ENCODE measurements at regions not wholly inside any gene's neighbourhood (a gene's known extent, or its start where the extent isn't known, plus 50 kb on each side); places are given as distances from the start of the nearest gene placed in this dataset.
"Not testable (repeated sequence)": the region's sequence is repeated elsewhere in the genome, so short reads cannot be mapped to it uniquely, and the experiment has no call there.

DNA sequence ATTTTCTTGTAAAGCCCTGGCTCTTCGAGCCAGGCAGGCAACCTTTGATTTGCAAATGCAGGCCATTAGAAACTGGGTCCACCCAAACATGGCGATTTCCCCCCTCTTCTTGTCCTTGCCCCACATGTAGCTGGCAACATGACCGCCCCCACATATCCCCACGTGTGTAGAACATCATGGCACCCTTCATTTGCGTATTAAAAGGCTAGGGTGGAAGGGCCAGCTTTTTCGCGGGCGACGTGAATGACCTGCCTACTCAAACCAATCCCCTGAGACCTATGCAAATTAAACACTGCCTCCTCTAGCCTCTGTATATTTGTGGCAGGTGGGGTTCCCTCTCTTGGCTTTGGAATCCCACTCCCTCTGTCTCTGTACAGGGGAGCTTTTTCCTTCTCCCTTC, 107.0 kb upstream of the CLINT1 start:
- in situ Hi-C loops (cut with HindIII; ENCODE audit: low sequenced_read_pairs), result no loop called here

- in situ Hi-C loops (cut with HindIII; ENCODE audit: low sequenced_read_pairs), result no loop called here
These were observed 106.2 kb upstream of the CLINT1 start for GRCh38 chr5:157965040-157965678.

GRCh38 chr5:157963761-157964160, 104.8 kb upstream of the CLINT1 start:
- in situ Hi-C loops (cut with HindIII; ENCODE audit: low sequenced_read_pairs), result no loop called here

DNA sequence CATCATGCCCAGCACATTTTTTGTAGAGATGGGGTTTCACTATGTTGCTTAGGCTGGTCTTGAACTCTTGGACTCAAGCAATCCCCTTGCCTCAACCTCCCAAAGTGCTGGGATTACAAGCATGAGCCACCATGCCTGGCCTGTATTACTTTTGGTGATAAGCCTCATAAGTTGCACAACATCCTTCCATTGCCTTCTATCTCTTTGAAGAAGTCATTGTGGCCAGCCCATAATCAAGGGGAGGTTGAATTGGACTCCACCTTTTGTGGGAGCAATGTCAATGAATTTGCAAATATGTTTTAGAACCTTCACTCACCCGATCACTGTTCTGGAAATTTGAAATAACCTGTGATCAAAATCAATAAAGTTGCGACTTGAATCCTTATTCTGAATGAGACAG, 104.3 kb upstream of the CLINT1 start:
- in situ Hi-C loops (cut with HindIII; ENCODE audit: low sequenced_read_pairs), result no loop called here

GRCh38 chr5:157962686-157963085, 103.7 kb upstream of the CLINT1 start:
- in situ Hi-C loops (cut with HindIII; ENCODE audit: low sequenced_read_pairs), result not testable (repeated sequence)

GRCh38 chr5:157961896-157962590, 103.1 kb upstream of the CLINT1 start:
- in situ Hi-C loops (cut with HindIII; ENCODE audit: low sequenced_read_pairs), result no loop called here

GRCh38 chr5:157961176-157961575, 102.2 kb upstream of the CLINT1 start:
- in situ Hi-C loops (cut with HindIII; ENCODE audit: low sequenced_read_pairs), result no loop called here

GRCh38 chr5:157959370-157959769, 100.4 kb upstream of the CLINT1 start:
- in situ Hi-C loops (cut with HindIII; ENCODE audit: low sequenced_read_pairs), result no loop called here

- in situ Hi-C loops (cut with HindIII; ENCODE audit: low sequenced_read_pairs), result no loop called here
These were observed 97.4 kb upstream of the CLINT1 start for GRCh38 chr5:157956271-157956885.

DNA sequence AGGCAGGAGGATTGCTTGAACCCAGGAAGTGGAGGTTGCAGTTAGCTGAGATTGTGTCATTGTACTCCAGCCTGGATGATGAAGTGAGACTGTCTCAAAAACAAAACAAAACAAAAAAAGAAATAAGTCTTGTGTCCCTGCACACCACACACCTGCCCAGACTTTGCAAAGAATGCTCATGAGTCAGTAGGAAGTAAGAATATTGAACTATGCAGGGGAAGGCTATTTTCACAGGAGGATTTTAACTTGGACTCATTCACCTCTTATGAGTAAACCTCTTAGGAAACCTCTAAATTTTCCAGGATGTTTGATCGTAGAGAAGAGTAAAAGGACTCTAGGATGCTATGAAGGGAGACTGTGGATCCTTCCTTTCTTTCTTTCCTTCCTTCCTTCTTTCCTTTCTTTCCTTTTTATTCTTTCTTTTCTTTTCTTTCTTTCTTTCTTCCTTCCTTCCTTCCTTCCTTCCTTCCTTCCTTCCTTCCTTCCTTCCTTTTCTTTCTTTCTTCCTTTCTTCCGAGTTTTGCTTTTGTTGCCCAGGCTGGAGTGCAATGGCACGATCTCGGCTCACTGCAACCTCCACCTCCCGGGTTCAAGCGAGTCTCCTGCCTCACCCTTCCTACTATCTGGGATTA, 96.7 kb upstream of the CLINT1 start:
- in situ Hi-C loops (cut with HindIII; ENCODE audit: low sequenced_read_pairs), result no loop called here

GRCh38 chr5:157952374-157952685, 93.4 kb upstream of the CLINT1 start:
- in situ Hi-C loops (cut with HindIII; ENCODE audit: low sequenced_read_pairs), result no loop called here

DNA sequence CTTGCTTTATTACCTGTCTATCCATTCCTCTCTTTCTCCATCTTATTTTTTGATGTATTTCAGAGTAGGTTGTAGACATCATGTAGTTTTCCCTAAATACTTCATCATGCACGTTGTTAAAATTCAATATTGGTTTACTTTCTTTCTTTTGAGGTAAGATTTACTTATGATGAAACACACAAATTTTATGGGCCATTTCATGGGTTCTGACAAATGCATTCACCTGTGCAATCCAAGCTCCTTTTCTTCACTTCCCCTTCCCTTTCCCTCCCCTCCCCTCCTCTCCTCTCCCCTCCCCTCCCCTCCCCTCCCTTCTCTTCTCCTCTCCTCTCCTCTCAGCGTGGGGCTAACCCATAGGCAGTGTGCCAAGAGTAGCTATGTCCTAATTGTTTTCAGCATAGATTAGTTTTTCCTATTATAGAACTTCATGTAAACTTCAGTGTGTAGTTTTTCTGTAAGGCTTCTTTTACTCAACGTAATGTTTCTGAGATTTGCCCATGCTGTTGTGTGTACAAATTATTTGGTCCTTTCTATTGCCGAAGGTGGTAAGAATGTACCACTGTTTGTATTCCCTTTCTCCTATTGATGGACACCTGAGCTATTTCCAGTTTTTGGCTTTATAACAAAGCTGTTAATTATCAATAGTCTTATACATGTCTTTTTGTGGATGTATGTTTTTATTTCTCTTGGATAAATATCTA, 92.9 kb upstream of the CLINT1 start:
- in situ Hi-C loops (cut with HindIII; ENCODE audit: low sequenced_read_pairs), result no loop called here

DNA sequence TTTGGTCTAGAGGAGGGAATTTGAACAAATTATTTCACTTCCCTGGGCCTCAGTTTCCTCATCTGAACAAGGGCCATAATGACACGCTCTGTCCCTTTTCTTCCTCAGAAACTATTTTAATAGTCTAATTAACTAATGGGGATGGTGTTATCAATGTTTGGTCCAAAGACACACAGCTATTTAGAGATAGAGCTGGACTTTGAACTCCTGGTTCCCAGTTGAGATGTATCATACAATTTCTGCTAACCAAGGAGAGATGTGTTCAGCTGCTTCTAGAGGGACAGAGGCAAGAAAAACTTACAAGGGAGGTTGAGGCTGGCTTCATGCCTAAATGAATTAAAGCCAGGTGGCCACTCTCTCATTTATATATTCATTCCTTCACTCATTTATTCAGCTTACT, 90.6 kb upstream of the CLINT1 start:
- in situ Hi-C loops (cut with HindIII; ENCODE audit: low sequenced_read_pairs), result no loop called here

- in situ Hi-C loops (cut with HindIII; ENCODE audit: low sequenced_read_pairs), result no loop called here
These were observed 89.9 kb upstream of the CLINT1 start for GRCh38 chr5:157948738-157949410.

GRCh38 chr5:157947156-157947555, 88.2 kb upstream of the CLINT1 start:
- in situ Hi-C loops (cut with HindIII; ENCODE audit: low sequenced_read_pairs), result no loop called here

- in situ Hi-C loops (cut with HindIII; ENCODE audit: low sequenced_read_pairs), result not testable (repeated sequence)
These were observed 86.9 kb upstream of the CLINT1 start for GRCh38 chr5:157945822-157946221.

DNA sequence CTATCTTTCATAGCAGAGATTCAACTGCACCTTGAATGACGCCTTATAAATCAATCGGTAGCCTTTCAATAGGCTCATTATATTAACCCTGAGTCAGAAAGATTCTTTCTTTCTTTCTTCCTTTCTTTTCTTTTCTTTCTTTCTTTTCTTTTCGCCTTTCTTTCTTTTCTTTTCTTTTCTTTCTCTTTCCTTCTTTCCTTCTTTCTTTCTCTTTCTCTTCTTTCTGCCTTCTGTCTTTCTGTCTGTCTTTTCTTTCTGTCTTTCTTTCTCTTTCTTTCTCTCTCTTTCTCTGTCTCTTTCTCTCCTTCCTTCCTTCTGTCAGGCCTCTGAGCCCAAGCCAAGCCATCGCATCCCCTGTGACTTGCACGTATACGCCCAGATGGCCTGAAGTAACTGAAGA, 86.0 kb upstream of the CLINT1 start:
- in situ Hi-C loops (cut with HindIII; ENCODE audit: low sequenced_read_pairs), result no loop called here

DNA sequence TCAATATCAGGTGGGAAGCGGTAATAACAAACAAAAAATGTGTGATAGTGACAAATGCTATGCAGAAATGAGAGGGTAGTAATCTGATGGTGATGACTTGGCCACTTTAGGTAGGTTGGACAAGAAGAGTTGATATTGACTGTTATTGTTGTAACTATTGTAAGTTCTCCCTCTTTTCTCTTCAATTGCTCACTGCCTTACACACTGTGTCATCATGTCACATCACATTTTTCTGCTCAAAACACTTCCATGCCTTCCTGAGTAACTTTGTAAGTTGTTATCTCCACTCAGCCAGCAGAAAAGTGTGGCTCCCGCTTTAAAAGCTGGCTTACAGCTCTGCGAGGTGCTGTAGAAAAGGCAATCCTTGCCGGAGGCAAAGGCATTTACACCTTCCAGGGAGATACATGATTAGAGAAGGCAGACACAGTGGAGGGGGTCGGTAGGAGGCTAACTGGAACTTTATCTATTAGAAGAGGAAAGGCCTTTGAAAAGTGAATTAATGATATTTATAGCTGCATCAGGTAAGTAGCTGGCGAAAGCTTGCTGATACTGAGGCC, 85.2 kb upstream of the CLINT1 start:
- in situ Hi-C loops (cut with HindIII; ENCODE audit: low sequenced_read_pairs), result no loop called here

DNA sequence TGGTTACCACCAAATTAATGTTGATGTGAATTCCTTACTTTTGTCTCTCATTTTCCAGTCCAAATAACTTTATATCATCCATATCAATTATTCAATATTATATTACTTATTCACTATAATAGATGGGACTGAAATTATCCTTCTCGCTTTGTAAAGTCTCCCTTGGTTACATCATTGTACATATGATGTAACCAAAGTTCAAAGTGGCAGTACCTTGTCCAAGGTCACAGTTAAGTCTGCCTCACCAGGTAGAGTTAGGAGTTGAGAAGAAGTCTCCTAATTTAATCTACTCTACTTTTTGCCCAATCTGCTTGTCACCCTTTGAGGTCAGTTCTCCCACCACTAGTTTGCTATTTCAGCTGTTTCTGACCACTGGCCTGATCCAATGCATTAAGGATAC, 83.7 kb upstream of the CLINT1 start:
- in situ Hi-C loops (cut with HindIII; ENCODE audit: low sequenced_read_pairs), result no loop called here

GRCh38 chr5:157941616-157942015, 82.7 kb upstream of the CLINT1 start:
- in situ Hi-C loops (cut with HindIII; ENCODE audit: low sequenced_read_pairs), result no loop called here

- in situ Hi-C loops (cut with HindIII; ENCODE audit: low sequenced_read_pairs), result not testable (repeated sequence)
These were observed 79.2 kb upstream of the CLINT1 start for GRCh38 chr5:157938101-157938500.
